Frontal cortex (tissue), 3 donors: ENCODE measurements at regions not wholly inside any gene's neighbourhood (a gene's known extent, or its start where the extent isn't known, plus 50 kb on each side); places are given as distances from the start of the nearest gene placed in this dataset.
A peak's percentile ranks its signal among the peaks of the same experiment; 100 is the strongest.

Experiments used
- DNase-seq, 2 donors: peaks; one replicate each; pipeline ENCODE4 v3.0.0; 2012; ENCODE audit warnings: low spot score in 2 of 2
- FAIRE-seq: peaks from 2 replicates; lab custom pipeline; 2012; peaks lifted over from hg19 to GRCh38; lab: Jason Lieb, UNC
- donor health status: control.
- donor health status: control.
- donor health status: control.

DNA sequence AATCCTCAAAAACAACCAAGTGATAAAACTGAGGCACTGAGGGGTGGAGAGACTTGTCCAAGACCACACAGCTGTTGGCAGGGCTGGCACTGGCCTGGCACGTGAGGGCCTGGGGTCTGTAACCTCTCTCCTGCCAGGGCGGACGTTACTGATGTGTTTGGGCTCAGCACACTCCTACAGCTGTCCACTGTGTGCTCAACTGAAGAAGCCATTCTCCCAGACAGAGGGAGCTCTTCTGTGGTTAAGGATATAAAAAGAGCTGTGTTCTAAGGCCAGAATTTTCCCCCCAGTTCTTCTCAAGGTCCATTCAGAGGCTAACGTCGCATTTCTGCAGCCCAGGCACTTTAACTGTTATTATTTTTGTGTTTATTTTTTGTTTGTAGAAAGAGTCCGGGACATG lies 429.0 kb upstream of the ATP11B start:
- peak; percentile 13 to 14 for DNase-seq
- FAIRE-seq, result no peak

DNA sequence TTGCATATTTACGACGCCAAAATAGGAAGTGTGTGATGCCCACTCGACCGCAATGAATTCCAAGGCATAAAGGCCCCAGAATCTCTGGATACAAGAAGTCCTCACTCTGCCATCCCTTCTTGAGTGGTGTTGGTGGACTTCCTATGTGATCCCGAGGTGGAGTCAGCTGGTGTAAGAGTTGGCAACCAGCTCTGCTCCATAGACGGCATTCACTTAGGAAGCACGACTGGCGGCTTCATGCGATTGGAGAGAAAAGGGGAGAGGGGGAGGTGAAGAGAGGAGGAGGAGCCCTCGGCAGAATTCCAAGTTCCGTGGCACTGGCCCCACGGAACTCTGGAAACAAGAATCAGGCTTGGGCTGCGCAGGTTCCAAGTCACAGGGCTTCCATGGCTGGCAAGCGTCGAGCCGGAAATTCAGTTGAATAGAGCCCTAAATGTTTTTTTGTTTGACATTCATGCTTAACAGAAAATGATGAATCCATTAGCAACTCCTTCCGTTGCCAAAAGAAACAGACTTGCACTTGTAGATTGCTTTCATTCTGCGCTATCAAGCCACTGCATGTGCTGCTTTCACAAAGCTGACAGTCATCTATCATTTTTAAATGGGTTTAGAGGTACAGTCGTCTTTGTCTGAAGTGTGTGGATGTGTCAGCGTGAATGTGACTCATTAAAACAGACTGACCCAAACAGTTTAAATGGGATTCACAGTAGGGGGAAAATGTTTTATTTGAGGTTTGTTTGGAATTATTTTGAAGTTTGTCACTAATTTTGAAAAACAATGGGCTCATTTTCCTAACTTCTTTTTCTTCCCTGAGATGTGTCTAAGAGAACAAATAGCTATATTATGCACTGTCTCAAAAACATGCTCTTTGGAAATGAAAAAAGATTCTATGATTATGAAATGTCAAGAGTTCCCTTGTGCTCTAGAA lies 428.3 kb upstream of the ATP11B start:
- DNase-seq (peak in 1 of 2 donors; percentile 2), FAIRE-seq (no peak)

DNA sequence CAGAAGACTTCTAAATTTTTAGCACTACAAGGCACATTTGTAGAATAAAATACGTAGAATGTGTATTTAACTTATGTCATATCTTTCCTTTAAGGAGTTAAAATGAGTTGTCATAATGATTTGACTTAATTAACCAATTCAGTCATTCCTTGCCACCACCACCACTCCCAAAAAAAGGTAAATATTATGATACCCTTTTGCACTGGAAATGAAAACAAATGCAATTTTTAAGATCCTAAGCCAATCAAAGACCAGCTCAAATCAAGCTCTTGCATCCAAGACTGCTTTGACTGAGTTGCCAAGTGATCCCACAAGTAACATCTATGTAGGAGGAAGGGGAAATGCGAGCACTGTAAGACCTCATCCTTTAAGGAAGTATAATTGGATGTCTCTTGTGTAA lies 426.6 kb upstream of the ATP11B start:
- FAIRE-seq, result no peak
- DNase-seq, result no peak

DNA sequence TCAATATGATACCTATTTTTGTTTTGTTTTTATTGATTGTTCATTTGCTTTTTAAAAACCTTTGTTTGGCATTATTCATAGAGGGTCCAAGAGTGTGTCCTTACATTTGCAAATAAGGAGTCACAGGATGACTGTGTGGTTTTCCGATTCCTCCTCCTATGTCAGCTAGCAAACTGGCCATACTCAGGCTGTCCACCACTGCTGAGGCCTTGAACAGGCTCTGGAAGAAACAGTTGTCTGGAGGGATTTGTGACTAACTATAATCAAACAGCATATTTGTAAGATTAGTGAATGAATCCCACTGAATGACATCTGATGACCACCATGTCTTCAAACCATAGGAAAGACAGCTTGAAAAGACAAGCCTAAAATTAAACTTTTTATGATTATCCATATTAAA lies 423.4 kb upstream of the ATP11B start:
- FAIRE-seq, result no peak
- DNase-seq, result no peak

DNA sequence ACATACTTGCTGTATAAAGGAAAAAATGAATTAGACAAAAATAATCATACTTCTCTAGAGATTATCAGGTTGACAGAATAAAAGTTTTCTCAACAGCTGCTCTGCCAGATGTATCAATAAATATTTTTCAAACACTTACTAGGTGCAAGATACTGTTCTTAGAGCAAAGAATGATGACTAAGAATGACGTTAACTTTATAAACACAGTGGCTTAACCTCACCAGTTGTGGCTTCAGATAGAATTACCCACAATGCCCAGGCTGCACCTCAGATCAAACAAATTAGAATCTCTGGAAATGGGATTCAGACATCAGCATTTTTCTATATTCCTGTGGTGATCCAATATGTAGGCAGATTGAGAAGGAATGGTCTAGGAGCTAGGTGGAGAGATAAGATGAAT lies 422.4 kb upstream of the ATP11B start:
- FAIRE-seq (no peak), DNase-seq (no peak)

DNA sequence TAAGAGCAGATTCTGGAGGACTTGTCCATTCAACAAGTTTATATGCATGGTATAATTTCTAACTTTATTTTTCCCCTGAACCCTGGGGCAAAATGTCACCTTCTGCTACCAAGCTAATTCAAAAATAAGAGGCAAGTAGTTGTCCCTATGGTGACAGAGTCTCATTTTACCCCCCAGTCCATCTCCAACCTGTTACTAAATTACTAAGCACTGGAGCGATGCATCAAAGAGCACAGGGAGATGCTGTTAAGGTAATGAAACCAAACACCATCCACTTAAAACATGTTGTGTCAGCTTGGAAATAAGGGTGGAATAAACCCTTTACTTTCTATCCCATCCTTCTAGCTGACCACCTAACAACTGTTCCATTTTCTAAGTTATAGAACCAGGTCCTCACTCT lies 417.4 kb upstream of the ATP11B start:
- no peak for DNase-seq
- FAIRE-seq, result no peak

DNA sequence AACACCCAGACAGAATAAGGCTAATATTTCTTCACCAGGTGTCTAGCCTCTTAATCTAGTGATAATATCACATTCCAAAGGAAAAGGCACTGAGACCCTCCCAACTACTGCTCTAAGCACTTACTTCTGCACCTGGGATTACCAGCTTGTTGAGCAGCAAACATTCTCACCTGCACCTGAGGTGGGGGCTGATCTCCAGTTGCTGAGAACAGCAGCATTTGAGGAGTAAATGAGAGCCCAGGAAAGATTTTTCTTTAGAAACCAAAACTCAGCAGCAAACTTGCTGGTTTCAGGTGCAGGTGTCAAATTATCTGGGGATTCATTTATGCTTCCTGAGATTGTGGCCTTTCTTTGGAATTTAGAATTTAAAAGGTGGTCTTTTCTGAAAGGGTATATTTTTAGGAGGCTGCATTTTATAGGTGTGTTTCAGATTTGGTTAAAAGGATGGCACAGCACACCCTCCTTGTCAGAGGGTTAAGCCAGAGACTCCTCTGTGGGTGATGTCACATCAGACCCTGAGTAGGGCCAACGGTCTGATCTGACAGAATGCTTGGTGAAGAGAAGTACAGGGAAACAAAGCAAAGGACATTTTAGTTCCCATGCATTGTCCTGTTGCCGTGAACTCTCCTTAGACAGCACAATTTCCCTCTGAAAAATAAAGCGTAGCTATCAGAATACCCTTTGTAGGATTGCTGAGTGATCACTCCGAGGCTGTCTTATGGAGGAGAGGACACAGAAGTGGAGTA lies 411.0 kb upstream of the ATP11B start:
- FAIRE-seq (no peak), DNase-seq (no peak)

DNA sequence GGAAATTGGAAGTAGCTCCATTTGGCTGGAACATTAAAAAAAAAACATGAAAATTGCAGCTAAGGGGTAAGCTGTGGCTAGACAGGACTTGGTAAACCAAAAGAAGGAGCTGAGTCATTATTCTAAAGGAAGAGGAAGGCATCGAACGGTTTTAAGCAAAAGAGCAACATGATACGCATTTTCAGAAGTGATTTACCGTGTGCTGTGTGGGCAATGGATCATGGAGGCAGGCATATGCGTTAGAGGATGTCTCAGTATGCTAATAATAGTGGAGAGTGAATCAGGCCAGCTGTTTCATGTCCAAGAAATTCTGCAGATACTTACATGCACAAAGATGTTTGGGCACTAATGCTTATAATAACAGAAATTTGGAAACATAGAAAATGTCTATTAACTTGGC lies 409.1 kb upstream of the ATP11B start:
- DNase-seq (peak in 1 of 2 donors; percentile 6), FAIRE-seq (no peak)

DNA sequence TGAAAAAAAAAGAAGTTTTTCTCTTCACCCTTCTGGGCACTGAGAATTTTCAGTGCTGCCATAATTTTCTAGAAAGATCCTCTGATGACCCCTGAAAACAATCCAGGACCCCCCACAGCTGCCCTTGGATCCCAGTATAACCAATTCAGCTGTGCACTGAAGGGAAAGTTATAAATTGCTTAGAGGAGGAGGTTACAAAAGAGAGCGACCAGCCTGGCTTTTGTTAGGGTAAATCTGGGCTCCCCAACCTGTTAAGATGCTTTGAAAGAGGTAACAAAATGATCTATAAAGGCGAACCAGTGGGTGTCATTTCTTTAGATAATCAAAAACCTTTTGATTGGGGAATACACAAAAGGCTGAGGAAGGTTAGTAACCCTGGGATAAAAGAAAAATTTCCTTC lies 407.9 kb upstream of the ATP11B start:
- no peak for DNase-seq
- FAIRE-seq, result no peak

DNA sequence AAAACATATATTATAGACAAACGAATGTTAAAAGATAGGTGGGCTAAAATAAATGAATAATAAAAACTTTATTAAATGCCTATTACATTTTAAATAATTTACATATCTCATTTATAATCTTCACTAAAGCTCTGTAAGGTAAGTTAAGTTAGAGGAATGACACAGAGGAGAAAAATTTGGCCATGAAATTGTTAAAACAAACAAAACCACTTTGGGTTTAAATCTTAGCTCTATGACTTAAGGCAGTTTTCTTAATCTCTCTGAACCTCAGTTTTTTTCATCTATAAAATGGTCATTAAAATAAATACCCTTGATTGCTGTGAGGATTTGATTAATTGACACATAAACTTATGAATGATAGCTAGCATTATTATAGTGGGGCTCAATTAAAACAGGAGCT lies 404.8 kb upstream of the ATP11B start:
- FAIRE-seq, result no peak

DNA sequence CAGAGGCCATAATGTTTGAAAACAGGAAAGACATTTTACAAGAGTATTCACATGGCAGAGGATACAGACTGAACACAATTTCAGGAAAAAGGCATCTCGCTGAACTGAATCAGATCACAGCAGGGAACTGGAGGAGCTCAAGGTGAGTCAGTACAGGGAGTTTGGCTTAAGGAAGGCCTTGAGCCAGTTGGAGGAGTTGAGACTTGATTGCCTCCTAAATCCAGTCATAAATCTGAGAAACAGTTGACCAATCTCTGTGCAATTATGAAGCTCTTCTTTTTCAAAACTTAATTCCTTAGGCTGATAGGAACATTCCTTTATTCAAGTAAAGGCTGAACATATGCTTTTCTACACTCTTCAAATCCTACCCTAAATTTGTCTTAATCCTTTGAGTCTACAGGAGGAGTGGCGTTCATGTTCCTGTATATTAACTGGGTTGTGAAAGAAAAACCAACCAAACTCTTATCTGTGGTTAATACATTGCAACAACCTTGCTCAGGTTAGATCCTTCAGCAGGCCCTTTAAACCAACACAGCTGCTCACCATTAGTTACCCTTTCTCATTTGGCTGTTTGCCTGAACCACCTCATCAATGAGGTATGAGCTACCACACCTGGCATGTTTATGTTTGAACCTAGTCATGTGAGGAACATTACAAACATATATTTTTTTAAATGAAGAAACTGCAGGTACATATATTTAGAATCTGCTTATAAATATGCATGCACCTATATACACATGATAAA lies 404.1 kb upstream of the ATP11B start:
- FAIRE-seq, result no peak
- DNase-seq, result no peak

More for the DNA sequence above, 404.8 kb upstream of the ATP11B start:
- DNase-seq, result no peak

DNA sequence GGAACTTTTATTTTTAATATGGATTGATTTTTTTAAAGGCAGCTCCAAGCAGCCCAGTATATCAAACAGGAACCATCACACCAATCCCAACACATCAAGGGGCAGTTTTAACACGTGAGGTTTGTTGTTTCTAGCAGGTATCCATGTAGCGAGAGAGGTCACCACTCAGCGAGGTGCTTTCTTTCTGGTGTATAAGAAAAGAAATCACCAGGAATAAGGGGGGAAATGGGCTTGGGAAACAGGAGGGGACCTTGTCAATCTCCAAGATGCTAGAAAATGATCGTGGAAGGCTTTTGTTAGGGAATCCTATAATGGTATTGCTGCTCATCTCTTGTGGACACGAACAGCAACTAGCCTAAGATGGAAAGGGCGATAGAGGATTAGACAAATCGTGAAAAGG lies 402.9 kb upstream of the ATP11B start:
- no peak for FAIRE-seq

DNA sequence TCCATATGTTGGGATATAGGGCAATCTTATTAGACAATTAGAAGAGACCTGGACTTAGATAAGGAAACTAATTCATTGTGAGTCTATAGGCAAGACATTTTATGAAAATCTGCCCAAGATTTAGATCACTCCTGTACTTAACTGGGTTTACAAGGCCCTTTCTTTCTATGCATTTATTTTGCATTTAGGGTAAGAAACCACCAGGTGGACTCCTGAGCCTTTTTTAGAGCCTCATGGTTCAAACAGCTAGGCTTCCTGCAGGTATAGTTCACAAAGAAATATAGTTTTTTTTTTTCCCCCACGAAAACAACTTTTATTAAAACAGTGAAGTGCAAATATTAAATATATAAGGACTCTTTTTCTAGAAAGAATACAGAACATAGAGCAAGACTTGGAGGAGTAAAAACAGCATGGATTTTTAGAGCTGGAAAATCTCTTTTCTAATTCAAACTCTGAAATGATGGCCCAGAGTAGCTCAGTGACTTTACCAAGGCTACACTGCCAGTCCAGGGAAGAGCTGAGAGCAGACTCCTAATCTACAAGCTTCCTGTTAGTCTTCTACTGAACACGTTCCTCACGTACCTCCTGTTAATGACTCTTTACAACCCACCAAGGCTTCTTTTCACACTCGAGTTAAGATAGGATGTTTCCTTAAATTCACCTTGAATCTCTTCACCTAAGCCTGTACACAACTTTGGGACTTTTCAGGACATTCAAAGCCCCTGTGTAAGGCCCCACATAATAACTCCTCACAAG lies 400.9 kb upstream of the ATP11B start:
- DNase-seq, result no peak

More for the DNA sequence above, 402.9 kb upstream of the ATP11B start:
- no peak for DNase-seq

DNA sequence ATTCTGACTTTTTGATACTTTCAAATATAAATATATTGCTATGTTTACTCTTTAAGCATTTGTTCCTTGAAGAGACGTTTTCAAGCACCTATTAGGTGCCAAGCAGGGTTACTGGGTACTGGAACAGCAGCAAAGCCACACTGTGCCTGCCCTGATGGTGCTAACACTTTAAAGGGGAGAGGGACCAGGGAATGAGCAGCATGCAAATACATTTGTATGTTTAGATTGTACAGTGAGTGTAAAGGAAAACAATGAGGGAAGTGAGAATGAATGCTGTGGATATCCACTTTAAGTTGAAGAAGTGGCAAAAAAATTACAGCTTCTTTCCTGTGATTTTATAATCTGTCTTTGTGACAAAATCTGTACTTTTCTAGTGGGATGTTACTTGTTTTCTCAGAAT lies 400.2 kb upstream of the ATP11B start:
- DNase-seq (no peak), FAIRE-seq (no peak)

More for the DNA sequence above, 400.9 kb upstream of the ATP11B start:
- no peak for FAIRE-seq

DNA sequence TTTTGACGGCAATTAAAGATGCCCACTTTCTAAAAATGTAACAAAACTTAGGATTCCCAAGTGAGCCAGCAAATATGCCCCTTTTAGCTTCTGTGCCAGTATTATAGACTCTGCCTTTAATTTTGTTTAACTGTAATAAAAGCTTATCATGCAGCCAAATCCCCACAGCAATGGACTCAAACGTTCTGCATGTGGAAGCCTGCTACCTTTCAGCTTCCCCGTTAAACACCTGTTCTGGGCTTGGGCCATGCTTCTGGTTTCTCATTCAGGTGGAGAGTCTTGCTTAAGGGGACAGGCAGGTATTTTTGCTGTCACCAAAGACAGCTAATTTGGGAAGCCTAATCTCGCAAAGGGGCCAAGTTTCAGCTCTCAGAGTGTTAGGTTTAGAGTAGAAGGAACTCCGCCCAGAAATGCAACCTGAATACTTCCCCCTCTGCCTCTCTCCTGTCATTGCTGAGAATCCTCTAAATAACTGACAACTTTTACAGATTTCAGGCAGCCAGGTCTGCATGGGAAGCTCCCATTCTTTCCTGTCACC lies 399.4 kb upstream of the ATP11B start:
- DNase-seq (no peak), FAIRE-seq (no peak)

DNA sequence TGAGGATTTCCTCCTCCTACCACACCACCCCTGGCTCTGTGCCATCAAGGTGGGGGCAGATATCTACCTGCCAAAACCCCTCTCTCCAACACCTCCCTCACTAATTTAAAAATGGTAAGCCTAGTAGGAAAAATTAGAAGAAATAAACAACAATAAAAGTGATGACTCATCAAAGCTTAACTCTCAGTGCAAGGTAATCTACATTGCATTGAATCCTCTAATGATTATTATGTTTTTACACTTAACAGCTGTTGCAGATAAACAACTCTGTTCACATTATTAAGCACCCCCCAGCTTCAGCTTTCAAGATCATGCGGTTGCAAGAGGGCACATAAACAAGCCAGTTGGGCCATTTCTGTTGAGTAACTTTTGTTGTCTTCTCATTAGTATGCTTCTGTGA lies 396.1 kb upstream of the ATP11B start:
- DNase-seq (no peak), FAIRE-seq (no peak)

DNA sequence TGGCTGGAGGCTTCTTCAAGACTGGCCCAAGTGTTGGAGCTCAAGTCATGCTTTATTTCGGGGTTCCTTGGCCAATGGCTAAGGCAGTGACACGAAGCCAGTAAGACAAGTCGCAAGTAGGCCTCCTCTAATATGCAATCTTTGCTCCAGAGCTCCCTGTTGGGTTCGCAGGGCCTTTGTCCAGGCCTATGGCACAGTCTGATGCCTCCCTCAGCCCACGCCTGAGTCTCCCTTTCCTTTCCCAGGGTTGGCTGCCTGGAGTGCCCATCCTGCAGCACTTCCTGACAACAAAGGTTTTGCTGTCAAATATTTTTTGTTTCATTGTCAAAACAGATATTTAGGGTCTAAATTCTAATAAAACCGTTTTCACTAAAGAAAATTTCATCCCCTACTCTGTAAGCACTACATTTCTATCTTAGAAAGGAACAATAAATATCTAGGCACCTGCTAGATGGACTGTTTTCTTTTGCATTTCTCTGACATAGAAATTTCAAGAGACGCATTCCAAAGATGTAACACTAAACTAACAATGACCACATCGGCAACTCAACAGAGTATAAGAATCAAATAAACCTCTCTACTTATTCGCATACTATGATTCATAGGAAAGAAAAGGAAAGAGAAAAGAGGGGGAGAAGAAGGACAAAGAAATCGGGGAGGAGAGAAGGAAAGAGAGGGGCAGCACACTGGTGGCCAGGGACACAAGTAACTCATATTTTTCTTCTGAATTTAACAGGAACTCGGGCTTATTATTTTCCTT lies 393.1 kb upstream of the ATP11B start:
- DNase-seq (no peak), FAIRE-seq (no peak)

DNA sequence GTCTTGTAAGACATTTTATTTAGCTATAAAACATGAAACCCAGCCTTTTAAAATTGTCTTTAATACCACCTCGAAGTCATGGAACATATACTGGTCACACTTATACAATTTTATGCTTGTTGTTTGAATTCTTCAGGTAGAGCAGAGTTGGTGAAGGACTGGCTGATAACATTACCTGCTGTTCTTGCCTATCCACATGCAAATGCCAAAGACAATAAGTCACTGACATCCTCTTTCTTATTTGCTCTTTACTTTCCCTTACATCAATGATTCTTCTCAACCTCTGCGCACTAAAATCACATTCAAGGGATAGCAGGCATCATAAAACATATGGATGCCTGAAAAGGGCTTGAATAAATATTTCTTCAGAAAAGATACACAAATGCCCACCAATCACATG lies 392.5 kb upstream of the ATP11B start:
- no peak for DNase-seq
- FAIRE-seq, result no peak

DNA sequence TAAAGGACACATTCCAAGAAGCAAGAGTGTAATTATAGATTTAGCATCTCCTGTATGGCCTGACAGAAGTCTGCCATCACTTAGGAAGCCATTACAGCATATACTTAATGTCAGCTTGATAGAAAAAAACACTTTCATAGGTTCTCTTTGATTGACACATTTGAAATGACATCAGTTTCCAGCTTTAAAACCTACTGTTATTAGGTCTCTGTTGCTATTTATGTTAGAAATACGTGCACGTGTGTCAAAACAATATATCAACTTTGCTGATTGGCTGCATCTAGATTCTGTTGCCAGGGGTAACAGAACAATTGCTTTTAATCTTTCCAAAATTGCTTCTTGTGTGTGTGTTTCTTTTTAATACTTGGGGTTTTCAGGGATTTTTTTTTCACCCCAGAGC lies 389.3 kb upstream of the ATP11B start:
- no peak for FAIRE-seq

More for the DNA sequence above, 389.3 kb upstream of the ATP11B start:
- DNase-seq, result no peak
